Stimulated activated CD4-positive, alpha-beta T cell treated with anti-CD3 and anti-CD28 coated beads, Interleukin-4, amount 100 ng/mL, for 48 hours (primary cell): ENCODE measurements at regions not wholly inside any gene's neighbourhood (a gene's known extent, or its start where the extent isn't known, plus 50 kb on each side); places are given as distances from the start of the nearest gene placed in this dataset.
"Not testable (repeated sequence)": the region's sequence is repeated elsewhere in the genome, so short reads cannot be mapped to it uniquely, and the experiment has no call there.

Experiments used
- DNase-seq, 2 donors: peaks; one replicate each; pipeline ENCODE4 v3.0.0-alpha.2; 2020; ENCODE audit warnings: low read depth in 2 of 2

- DNase-seq: no peak
Observed at GRCh38 chr16:86343027-86343795, 167.1 kb upstream of the FOXF1 start.

- DNase-seq: no peak
Observed at GRCh38 chr16:86343796-86344585, 166.3 kb upstream of the FOXF1 start.

- no peak for DNase-seq
Observed at GRCh38 chr16:86344586-86344871, 165.8 kb upstream of the FOXF1 start.

GRCh38 chr16:86344881-86345280 lies 165.4 kb upstream of the FOXF1 start:
- no peak for DNase-seq

- no peak for DNase-seq
Observed at GRCh38 chr16:86345516-86345915, 164.8 kb upstream of the FOXF1 start.

- DNase-seq: no peak
Observed at GRCh38 chr16:86346034-86346433, 164.3 kb upstream of the FOXF1 start.

- no peak for DNase-seq
Observed at GRCh38 chr16:86347090-86347489, 163.2 kb upstream of the FOXF1 start.

- no peak for DNase-seq
Observed at GRCh38 chr16:86347916-86348555, 162.3 kb upstream of the FOXF1 start.

GRCh38 chr16:86349338-86349900 lies 160.9 kb upstream of the FOXF1 start:
- no peak for DNase-seq

GRCh38 chr16:86350289-86350688 lies 160.0 kb upstream of the FOXF1 start:
- no peak for DNase-seq

GRCh38 chr16:86351041-86351784 lies 159.1 kb upstream of the FOXF1 start:
- DNase-seq: no peak

- DNase-seq: not testable (repeated sequence)
Observed at GRCh38 chr16:86351785-86352139, 158.6 kb upstream of the FOXF1 start.

GRCh38 chr16:86353148-86353547 lies 157.2 kb upstream of the FOXF1 start:
- DNase-seq: no peak

GRCh38 chr16:86353948-86354347 lies 156.4 kb upstream of the FOXF1 start:
- no peak for DNase-seq

- DNase-seq: no peak
Observed at GRCh38 chr16:86354641-86355513, 155.4 kb upstream of the FOXF1 start.

- DNase-seq: no peak
Observed at GRCh38 chr16:86355531-86355930, 154.8 kb upstream of the FOXF1 start.

GRCh38 chr16:86355951-86356350 lies 154.4 kb upstream of the FOXF1 start:
- no peak for DNase-seq

GRCh38 chr16:86356804-86357203 lies 153.5 kb upstream of the FOXF1 start:
- no peak for DNase-seq

GRCh38 chr16:86357303-86357702 lies 153.0 kb upstream of the FOXF1 start:
- DNase-seq: no peak

GRCh38 chr16:86357950-86358349 lies 152.4 kb upstream of the FOXF1 start:
- DNase-seq: no peak

GRCh38 chr16:86359571-86359970 lies 150.8 kb upstream of the FOXF1 start:
- no peak for DNase-seq
